Smooth muscle cell (in vitro differentiated cells): ENCODE measurements at regions not wholly inside any gene's neighbourhood (a gene's known extent, or its start where the extent isn't known, plus 50 kb on each side); places are given as distances from the start of the nearest gene placed in this dataset.

ENCODE experiments used
- DNase-seq: peaks from one replicate; lab custom pipeline; 2025; ENCODE audit not compliant: unreplicated experiment; lab: John Stamatoyannopoulos, UW
- H2AFZ ChIP-seq: fragments of 200-600 bp; sonication (generic); 2 replicates; pipeline ENCODE4 v1.6.0; 2016; ENCODE audit warnings: antibody characterized with exemption, low read depth, mild to moderate bottlenecking
- H3F3A ChIP-seq: fragments of 200-600 bp; sonication (generic); 2 replicates; pipeline ENCODE4 v1.6.0; 2017; ENCODE audit warnings: antibody characterized with exemption, low read depth
- H3K27ac ChIP-seq: fragments of 200-600 bp; sonication (generic); 2 replicates; pipeline ENCODE4 v1.5.1; 2016; ENCODE audit warnings: low read depth, mild to moderate bottlenecking
- H3K27me3 ChIP-seq: fragments of 200-600 bp; sonication (generic); 2 replicates; pipeline ENCODE4 v1.6.1; 2016; ENCODE audit warnings: low read depth, mild to moderate bottlenecking
- H3K36me3 ChIP-seq: fragments of 200-600 bp; sonication (generic); 2 replicates; pipeline ENCODE4 v1.5.1; 2016; ENCODE audit warnings: low read depth
- H3K4me1 ChIP-seq: fragments of 200-600 bp; sonication (generic); 2 replicates; pipeline ENCODE4 v1.5.1; 2016; ENCODE audit warnings: low read depth
- H3K4me2 ChIP-seq: fragments of 200-600 bp; sonication (generic); 2 replicates; pipeline ENCODE4 v1.6.0; 2016; ENCODE audit warnings: mild to moderate bottlenecking
- H3K4me3 ChIP-seq: fragments of 200-600 bp; sonication (generic); 2 replicates; pipeline ENCODE4 v1.5.1; 2016; ENCODE audit warnings: mild to moderate bottlenecking
- H3K79me2 ChIP-seq: fragments of 200-600 bp; sonication (generic); 2 replicates; pipeline ENCODE4 v1.6.0; 2016; ENCODE audit warnings: low read depth, mild to moderate bottlenecking
- H3K9ac ChIP-seq: fragments of 200-600 bp; sonication (generic); 2 replicates; pipeline ENCODE4 v1.6.0; 2016; ENCODE audit warnings: low read depth
- H3K9me3 ChIP-seq: fragments of 200-600 bp; sonication (generic); replicated peaks from 2 replicates; pipeline ENCODE4 v1.5.1; 2016; ENCODE audit warnings: low read depth
- H4K20me1 ChIP-seq: fragments of 200-600 bp; sonication (generic); 2 replicates; pipeline ENCODE4 v1.6.0; 2016; ENCODE audit warnings: low read depth
- WGBS: methylation state at CpG from one replicate; pipeline ENCODE4 v1.1.7; 2016; ENCODE audit warnings: low lambda C conversion rate; 5-methylcytosine and 5-hydroxymethylcytosine counted together
- TF ChIP-seq, protein P1 (sequence below): fragments of 200-600 bp; sonication (generic); IDR thresholded peaks from 2 replicates; pipeline ENCODE4 v1.5.1; 2017; ENCODE audit warnings: borderline replicate concordance, mild to moderate bottlenecking, antibody characterized with exemption; ENCODE audit not compliant: insufficient read depth, poor library complexity, severe bottlenecking

DNA sequence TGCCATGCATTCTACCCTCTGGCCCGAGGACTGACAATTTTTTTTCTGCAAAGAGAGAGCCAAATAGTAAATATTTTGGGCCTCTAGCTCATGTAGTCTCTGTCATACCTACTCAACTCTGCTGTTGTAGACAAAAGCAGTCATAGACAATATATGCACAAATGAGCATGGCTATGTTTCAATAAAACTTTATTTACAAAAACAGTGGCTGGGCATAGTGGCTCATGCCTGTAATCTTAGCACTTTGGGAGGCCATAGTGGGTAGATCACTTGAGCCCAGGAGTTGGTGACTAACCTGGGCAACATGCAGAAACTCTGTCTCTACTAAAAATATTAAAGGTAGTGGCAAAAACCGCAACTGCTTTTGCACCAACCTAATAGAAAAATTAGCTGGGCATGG, 153.7 kb upstream of the BTG1 start:
- H3K4me1 ChIP-seq: peaks cover 32% of the 10 kb centered on the region
- H3K4me3 ChIP-seq: no peak overlapping the region
- TF ChIP-seq, protein P1, sequence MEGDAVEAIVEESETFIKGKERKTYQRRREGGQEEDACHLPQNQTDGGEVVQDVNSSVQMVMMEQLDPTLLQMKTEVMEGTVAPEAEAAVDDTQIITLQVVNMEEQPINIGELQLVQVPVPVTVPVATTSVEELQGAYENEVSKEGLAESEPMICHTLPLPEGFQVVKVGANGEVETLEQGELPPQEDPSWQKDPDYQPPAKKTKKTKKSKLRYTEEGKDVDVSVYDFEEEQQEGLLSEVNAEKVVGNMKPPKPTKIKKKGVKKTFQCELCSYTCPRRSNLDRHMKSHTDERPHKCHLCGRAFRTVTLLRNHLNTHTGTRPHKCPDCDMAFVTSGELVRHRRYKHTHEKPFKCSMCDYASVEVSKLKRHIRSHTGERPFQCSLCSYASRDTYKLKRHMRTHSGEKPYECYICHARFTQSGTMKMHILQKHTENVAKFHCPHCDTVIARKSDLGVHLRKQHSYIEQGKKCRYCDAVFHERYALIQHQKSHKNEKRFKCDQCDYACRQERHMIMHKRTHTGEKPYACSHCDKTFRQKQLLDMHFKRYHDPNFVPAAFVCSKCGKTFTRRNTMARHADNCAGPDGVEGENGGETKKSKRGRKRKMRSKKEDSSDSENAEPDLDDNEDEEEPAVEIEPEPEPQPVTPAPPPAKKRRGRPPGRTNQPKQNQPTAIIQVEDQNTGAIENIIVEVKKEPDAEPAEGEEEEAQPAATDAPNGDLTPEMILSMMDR: no peak
- H3K4me2 ChIP-seq: no peak overlapping the region
- no peaks in the 10 kb centered on the region for H3K27me3 ChIP-seq
- H3K36me3 ChIP-seq: no peaks in the 10 kb centered on the region
- H3K27ac ChIP-seq: no peak overlapping the region
- no peak overlapping the region for H2AFZ ChIP-seq
- H4K20me1 ChIP-seq: no peaks in the 10 kb centered on the region
- no peak overlapping the region for H3K9ac ChIP-seq
- peaks cover 5% of the 10 kb centered on the region for H3F3A ChIP-seq
- 65% methylated on average over 2 of the region's 2 CpGs for WGBS
- DNase-seq: no peak
- H3K9me3 ChIP-seq: no peaks in the 10 kb centered on the region
- no peaks in the 10 kb centered on the region for H3K79me2 ChIP-seq

DNA sequence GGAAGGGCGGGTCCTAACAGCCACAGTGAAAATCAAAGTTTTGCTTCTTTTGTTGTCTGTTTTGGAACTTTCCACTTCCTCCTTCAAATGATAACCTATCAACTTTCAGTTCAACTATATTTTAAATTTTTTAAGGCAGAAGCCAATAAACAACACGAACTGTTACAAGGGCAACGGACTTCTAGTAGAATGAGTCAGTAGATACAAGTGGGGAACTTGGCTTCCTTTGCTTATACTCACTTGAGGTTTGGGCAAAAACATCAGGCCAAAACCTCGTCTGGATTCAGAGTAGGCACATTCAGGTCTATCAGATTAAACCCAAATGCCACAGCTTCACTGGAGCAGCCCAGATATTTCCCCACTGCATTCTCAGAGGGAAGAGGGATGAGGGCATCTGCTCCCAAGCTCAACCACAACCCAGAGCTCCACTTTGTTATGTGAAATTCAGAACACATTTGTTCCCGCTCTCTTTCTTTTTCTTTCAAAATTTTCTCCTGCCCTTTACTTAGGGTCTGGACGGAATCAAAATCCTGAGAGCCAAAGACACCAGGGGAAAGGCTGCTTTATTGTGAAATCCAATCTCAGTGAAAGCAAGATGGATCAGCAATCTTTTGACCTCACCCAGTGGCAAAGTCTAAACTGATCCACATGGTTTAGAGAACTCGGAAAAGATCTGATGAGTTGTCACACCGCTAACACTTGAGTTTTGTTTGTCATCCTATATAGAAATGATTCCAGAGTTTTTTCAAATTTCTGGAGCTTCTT, 152.5 kb upstream of the BTG1 start:
- Histone ChIP-seq H3K27ac (peak overlapping the region; percentile 94), H4K20me1 (no peaks in the 10 kb centered on the region), H3K27me3 (no peaks in the 10 kb centered on the region), H2AFZ (peak overlapping the region; percentile 58), H3K4me1 (peaks cover 21% of the 10 kb centered on the region), H3K4me3 (no peak overlapping the region), H3K9me3 (no peaks in the 10 kb centered on the region), H3K4me2 (peak overlapping the region; percentile 69), H3K79me2 (no peaks in the 10 kb centered on the region), H3K36me3 (no peaks in the 10 kb centered on the region), H3K9ac (peak overlapping the region; percentile 58), H3F3A (peaks cover 5% of the 10 kb centered on the region)
- TF ChIP-seq, protein P1: no peak
- no peak for DNase-seq
- 45% methylated on average over 8 of the region's 8 CpGs for whole genome bisulfite sequencing

- TF ChIP-seq, protein P1: no peak
- peaks cover 17% of the 10 kb centered on the region for H3K4me1 ChIP-seq
- no peaks in the 10 kb centered on the region for H3K9me3 ChIP-seq
- H3K9ac ChIP-seq: peak overlapping the region; percentile 58
- no peaks in the 10 kb centered on the region for H3K27me3 ChIP-seq
- no peak for DNase-seq
- peaks cover 5% of the 10 kb centered on the region for H3F3A ChIP-seq
- H4K20me1 ChIP-seq: no peaks in the 10 kb centered on the region
- H3K27ac ChIP-seq: peak overlapping the region; percentile 94
- peak overlapping the region; percentile 69 for H3K4me2 ChIP-seq
- no peaks in the 10 kb centered on the region for H3K36me3 ChIP-seq
- H3K79me2 ChIP-seq: no peaks in the 10 kb centered on the region
- H2AFZ ChIP-seq: peak overlapping the region; percentile 58
- H3K4me3 ChIP-seq: no peak overlapping the region
- 34% methylated on average over 4 of the region's 4 CpGs for WGBS
Measured at GRCh38 chr12:92297405-92297804, 151.8 kb upstream of the BTG1 start.

GRCh38 chr12:92295523-92295922, 149.9 kb upstream of the BTG1 start:
- Histone ChIP-seq H3K9me3 (no peaks in the 10 kb centered on the region), H3F3A (peaks cover 5% of the 10 kb centered on the region), H3K4me2 (peak overlapping the region; percentile 50), H3K79me2 (no peaks in the 10 kb centered on the region), H3K27me3 (no peaks in the 10 kb centered on the region), H4K20me1 (no peaks in the 10 kb centered on the region), H3K27ac (peak overlapping the region; percentile 66), H3K9ac (no peak overlapping the region), H2AFZ (no peak overlapping the region), H3K4me3 (no peak overlapping the region), H3K4me1 (peaks cover 17% of the 10 kb centered on the region), H3K36me3 (no peaks in the 10 kb centered on the region)
- TF ChIP-seq, protein P1: no peak
- 24% methylated on average over 3 of the region's 3 CpGs for WGBS
- DNase-seq: no peak
